NT2/D1 (cell line): ENCODE measurements at regions not wholly inside any gene's neighbourhood (a gene's known extent, or its start where the extent isn't known, plus 50 kb on each side); places are given as distances from the start of the nearest gene placed in this dataset.

Experiments used
- DNase-seq: peaks from one replicate; pipeline ENCODE4 v3.0.0-alpha.2; 2011; ENCODE audit warnings: low read depth, low spot score
- H3K27me3 ChIP-seq: 2 replicates; pipeline ENCODE4 v1.6.0; 2011; ENCODE audit warnings: mild to moderate bottlenecking; ENCODE audit not compliant: insufficient read length, insufficient read depth
- H3K36me3 ChIP-seq: 2 replicates; pipeline ENCODE4 v1.6.1; 2011; ENCODE audit warnings: mild to moderate bottlenecking, low read length, mixed read lengths; ENCODE audit not compliant: insufficient read depth, insufficient read length
- H3K4me1 ChIP-seq: 2 replicates; pipeline ENCODE4 v1.5.1; 2011; ENCODE audit not compliant: insufficient read depth, insufficient read length
- H3K4me3 ChIP-seq: 2 replicates; pipeline ENCODE4 v1.5.1; 2011; ENCODE audit warnings: low read depth; ENCODE audit not compliant: insufficient read length
- H3K9ac ChIP-seq: 2 replicates; pipeline ENCODE4 v1.6.0; 2011; ENCODE audit warnings: low read depth; ENCODE audit not compliant: insufficient read length
- H3K9me3 ChIP-seq: 2 replicates; pipeline ENCODE4 v1.5.1; 2011; ENCODE audit warnings: mild to moderate bottlenecking, low read length; ENCODE audit not compliant: insufficient read depth
- SUZ12 ChIP-seq: IDR thresholded peaks from 2 replicates; pipeline ENCODE4 v1.6.1; 2011; ENCODE audit not compliant: insufficient read length, insufficient read depth; ENCODE audit errors: extremely low read depth
- YY1 ChIP-seq: IDR thresholded peaks from 2 replicates; pipeline ENCODE4 v1.6.1; 2011; ENCODE audit not compliant: insufficient read length, insufficient read depth
- ZNF274 ChIP-seq: IDR thresholded peaks from 2 replicates; pipeline ENCODE4 v1.6.1; 2011; ENCODE audit warnings: mild to moderate bottlenecking, low read depth, low read length

GRCh38 chr2:240199133-240199870 lies 58.8 kb upstream of the OTOS start:
- no peaks in the 10 kb centered on the region for H3K36me3 ChIP-seq
- no peak for TF ChIP-seq SUZ12
- TF ChIP-seq ZNF274: no peak
- no peak for TF ChIP-seq YY1

GRCh38 chr2:240200230-240201051 lies 60.0 kb upstream of the OTOS start:
- Histone ChIP-seq H3K36me3 (no peaks in the 10 kb centered on the region), H3K4me3 (no peak overlapping the region), H3K27me3 (peaks cover 3% of the 10 kb centered on the region), H3K9ac (no peak overlapping the region), H3K9me3 (no peaks in the 10 kb centered on the region), H3K4me1 (peaks cover 11% of the 10 kb centered on the region)
- TF ChIP-seq SUZ12: no peak
- TF ChIP-seq YY1: no peak
- no peak for TF ChIP-seq ZNF274
- DNase-seq: no peak

More at GRCh38 chr2:240199133-240199870, 58.8 kb upstream of the OTOS start:
- no peaks in the 10 kb centered on the region for H3K9me3 ChIP-seq
- DNase-seq: no peak
- H3K4me1 ChIP-seq: peaks cover 3% of the 10 kb centered on the region
- peaks cover 3% of the 10 kb centered on the region for H3K27me3 ChIP-seq
- no peak overlapping the region for H3K4me3 ChIP-seq
- no peak overlapping the region for H3K9ac ChIP-seq

GRCh38 chr2:240201866-240202265 lies 61.4 kb upstream of the OTOS start:
- Histone ChIP-seq H3K36me3 (no peaks in the 10 kb centered on the region), H3K9ac (no peak overlapping the region), H3K9me3 (peaks cover 9% of the 10 kb centered on the region), H3K4me1 (peaks cover 11% of the 10 kb centered on the region), H3K27me3 (peaks cover 3% of the 10 kb centered on the region), H3K4me3 (no peak overlapping the region)
- no peak for DNase-seq
- no peak for TF ChIP-seq ZNF274
- TF ChIP-seq SUZ12: no peak
- no peak for TF ChIP-seq YY1

GRCh38 chr2:240202586-240202985 lies 62.1 kb upstream of the OTOS start:
- no peak overlapping the region for H3K4me3 ChIP-seq
- peaks cover 11% of the 10 kb centered on the region for H3K4me1 ChIP-seq
- no peak for DNase-seq
- H3K9ac ChIP-seq: no peak overlapping the region
- H3K9me3 ChIP-seq: peaks cover 13% of the 10 kb centered on the region
- H3K36me3 ChIP-seq: no peaks in the 10 kb centered on the region
- TF ChIP-seq ZNF274: no peak
- no peak for TF ChIP-seq YY1
- TF ChIP-seq SUZ12: no peak
- peaks cover 3% of the 10 kb centered on the region for H3K27me3 ChIP-seq

- TF ChIP-seq ZNF274 (no peak), YY1 (no peak), SUZ12 (no peak)
- no peak for DNase-seq
- H3K9ac ChIP-seq: no peak overlapping the region
- H3K36me3 ChIP-seq: no peaks in the 10 kb centered on the region
- no peak overlapping the region for H3K4me3 ChIP-seq
- peaks cover 11% of the 10 kb centered on the region for H3K4me1 ChIP-seq
- peaks cover 3% of the 10 kb centered on the region for H3K27me3 ChIP-seq
- peaks cover 16% of the 10 kb centered on the region for H3K9me3 ChIP-seq
These were observed 62.8 kb upstream of the OTOS start for GRCh38 chr2:240203031-240203787.

GRCh38 chr2:240203788-240204270 lies 63.4 kb upstream of the OTOS start:
- Histone ChIP-seq H3K27me3 (peaks cover 3% of the 10 kb centered on the region), H3K4me3 (no peak overlapping the region)
- TF ChIP-seq ZNF274: no peak
- TF ChIP-seq SUZ12: no peak
- no peak for TF ChIP-seq YY1

More at GRCh38 chr2:240203788-240204270, 63.4 kb upstream of the OTOS start:
- peaks cover 16% of the 10 kb centered on the region for H3K9me3 ChIP-seq
- no peak for DNase-seq
- H3K4me1 ChIP-seq: peaks cover 14% of the 10 kb centered on the region
- H3K36me3 ChIP-seq: no peaks in the 10 kb centered on the region
- no peak overlapping the region for H3K9ac ChIP-seq
